Tibial nerve (tissue), 4 donors: ENCODE measurements at regions not wholly inside any gene's neighbourhood (a gene's known extent, or its start where the extent isn't known, plus 50 kb on each side); places are given as distances from the start of the nearest gene placed in this dataset.

Source experiments
- DNase-seq, 2 donors: peaks; one replicate each; pipeline ENCODE4 v3.0.0-alpha.2; 2019; ENCODE audit warnings: low spot score in 2 of 2
- H3K27ac ChIP-seq, 4 donors: fragments of 200-600 bp; sonication (generic) in 3 of 4; one replicate each; pipeline ENCODE4 v1.5.1; 2017 to 2019; ENCODE audit warnings: mild to moderate bottlenecking in 1 of 4
- H3K27me3 ChIP-seq, 2 donors: fragments of 200-600 bp; sonication (generic) in 1 of 2; one replicate each; pipeline versions ENCODE4 v1.5.1 to v1.6.0; 2017 to 2019
- H3K36me3 ChIP-seq, 3 donors: fragments of 200-600 bp; sonication (generic); one replicate each; pipeline ENCODE4 v1.5.1; 2018 to 2019
- H3K4me1 ChIP-seq, 4 donors: fragments of 200-600 bp; sonication (generic) in 3 of 4; one replicate each; pipeline ENCODE4 v1.5.1; 2017 to 2019
- H3K4me3 ChIP-seq, 4 donors: fragments of 200-600 bp; sonication (generic) in 3 of 4; one replicate each; pipeline ENCODE4 v1.5.1; 2017 to 2019; ENCODE audit warnings: mild to moderate bottlenecking in 1 of 4, moderate library complexity in 1 of 4
- H3K9me3 ChIP-seq, 4 donors: fragments of 200-600 bp; sonication (generic) in 3 of 4; one replicate each; pipeline ENCODE4 v1.5.1; 2017 to 2019
- EP300 ChIP-seq, 2 donors: sonication (generic); formaldehyde crosslinking; IDR thresholded peaks; one replicate each; pipeline ENCODE4 v1.6.1; 2017; ENCODE audit warnings: antibody characterized with exemption in 2 of 2, mild to moderate bottlenecking in 1 of 2
- POLR2A ChIP-seq, 2 donors: fragments of 450-650 bp; IDR thresholded peaks; one replicate each; pipeline ENCODE4 v1.6.1; 2017; ENCODE audit warnings: antibody characterized with exemption in 2 of 2, mild to moderate bottlenecking in 2 of 2, moderate library complexity in 2 of 2
- WGBS, 2 donors: methylation state at CpG; one replicate each; pipeline ENCODE4 v1.1.5; 2018; 5-methylcytosine and 5-hydroxymethylcytosine counted together
- TF ChIP-seq, protein P1 (sequence below), 5 experiments: fragments of 200-600 bp in 3 of 5; fragments of 450-650 bp in 2 of 5; sonication (generic) in 3 of 5; IDR thresholded peaks; one replicate each; pipeline ENCODE4 v1.5.1; 2016 to 2019; ENCODE audit warnings: antibody characterized with exemption in 5 of 5, mild to moderate bottlenecking in 3 of 5, moderate library complexity in 2 of 5

DNA sequence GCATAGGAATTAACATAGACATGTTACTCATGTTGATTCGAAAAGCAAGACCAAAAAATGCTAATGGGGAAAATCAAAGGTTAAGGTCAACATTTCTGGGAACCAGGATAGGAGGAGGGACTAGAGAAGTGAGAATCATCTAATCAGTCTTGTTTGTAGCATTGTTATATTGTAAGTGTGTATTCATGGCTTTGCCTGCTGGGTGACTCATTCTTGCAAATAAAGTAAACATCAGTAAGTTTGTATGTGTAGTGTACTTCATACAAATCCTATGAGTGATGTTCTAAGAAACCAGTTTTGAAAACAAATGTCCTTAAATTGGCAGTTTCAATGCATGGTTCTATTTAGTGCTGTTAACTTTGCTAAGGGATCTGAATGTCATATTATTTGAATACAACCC lies 79.0 kb upstream of the TMEM252 start:
- Histone ChIP-seq H3K4me3 (no peak overlapping the region), H3K36me3 (no peaks in the 10 kb centered on the region), H3K4me1 (no peaks in the 10 kb centered on the region), H3K9me3 (peaks cover 0 to 14% (median 0%) of the 10 kb centered on the region in 4 donors), H3K27me3 (no peaks in the 10 kb centered on the region), H3K27ac (no peak overlapping the region)
- 65% methylated on average over 1 of the region's 1 CpG for WGBS, 2 donors
- TF ChIP-seq EP300 (IDR thresholded peaks at IDR 0.05) (no peak), POLR2A (IDR thresholded peaks at IDR 0.05) (no peak)
- TF ChIP-seq, protein P1, sequence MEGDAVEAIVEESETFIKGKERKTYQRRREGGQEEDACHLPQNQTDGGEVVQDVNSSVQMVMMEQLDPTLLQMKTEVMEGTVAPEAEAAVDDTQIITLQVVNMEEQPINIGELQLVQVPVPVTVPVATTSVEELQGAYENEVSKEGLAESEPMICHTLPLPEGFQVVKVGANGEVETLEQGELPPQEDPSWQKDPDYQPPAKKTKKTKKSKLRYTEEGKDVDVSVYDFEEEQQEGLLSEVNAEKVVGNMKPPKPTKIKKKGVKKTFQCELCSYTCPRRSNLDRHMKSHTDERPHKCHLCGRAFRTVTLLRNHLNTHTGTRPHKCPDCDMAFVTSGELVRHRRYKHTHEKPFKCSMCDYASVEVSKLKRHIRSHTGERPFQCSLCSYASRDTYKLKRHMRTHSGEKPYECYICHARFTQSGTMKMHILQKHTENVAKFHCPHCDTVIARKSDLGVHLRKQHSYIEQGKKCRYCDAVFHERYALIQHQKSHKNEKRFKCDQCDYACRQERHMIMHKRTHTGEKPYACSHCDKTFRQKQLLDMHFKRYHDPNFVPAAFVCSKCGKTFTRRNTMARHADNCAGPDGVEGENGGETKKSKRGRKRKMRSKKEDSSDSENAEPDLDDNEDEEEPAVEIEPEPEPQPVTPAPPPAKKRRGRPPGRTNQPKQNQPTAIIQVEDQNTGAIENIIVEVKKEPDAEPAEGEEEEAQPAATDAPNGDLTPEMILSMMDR (IDR thresholded peaks at IDR 0.05), result no peak
- DNase-seq, result no peak

DNA sequence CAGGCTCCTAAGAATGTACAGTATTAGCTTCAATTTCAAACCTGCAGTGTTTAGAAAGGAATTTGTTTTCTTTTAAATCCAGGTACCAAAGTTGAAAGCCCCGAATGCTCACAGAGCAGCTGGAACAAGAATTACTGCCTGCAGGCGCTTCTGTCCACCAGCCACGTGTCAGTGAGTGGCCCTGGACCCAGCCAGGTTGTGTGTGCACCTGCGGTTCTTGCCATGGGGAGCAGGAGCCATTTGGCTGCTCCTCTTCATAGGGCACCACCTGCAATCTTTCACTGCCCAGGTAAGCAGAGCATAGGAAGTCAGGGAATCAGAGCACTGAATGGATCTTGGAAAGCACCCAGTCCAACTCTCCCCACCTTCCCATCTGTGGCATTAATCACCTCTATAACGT lies 79.5 kb upstream of the PIP5K1B start:
- TF ChIP-seq, protein P1 (IDR thresholded peaks at IDR 0.05), result no peak
- TF ChIP-seq POLR2A (IDR thresholded peaks at IDR 0.05), result no peak
- TF ChIP-seq EP300 (IDR thresholded peaks at IDR 0.05), result no peak
- Histone ChIP-seq H3K9me3 (no peaks in the 10 kb centered on the region), H3K36me3 (no peaks in the 10 kb centered on the region), H3K4me3 (no peak overlapping the region), H3K4me1 (no peaks in the 10 kb centered on the region), H3K27me3 (no peaks in the 10 kb centered on the region), H3K27ac (no peak overlapping the region)
- no peak for DNase-seq
- 60 to 72% methylated on average over 5 of the region's 5 CpGs for WGBS, 2 donors

DNA sequence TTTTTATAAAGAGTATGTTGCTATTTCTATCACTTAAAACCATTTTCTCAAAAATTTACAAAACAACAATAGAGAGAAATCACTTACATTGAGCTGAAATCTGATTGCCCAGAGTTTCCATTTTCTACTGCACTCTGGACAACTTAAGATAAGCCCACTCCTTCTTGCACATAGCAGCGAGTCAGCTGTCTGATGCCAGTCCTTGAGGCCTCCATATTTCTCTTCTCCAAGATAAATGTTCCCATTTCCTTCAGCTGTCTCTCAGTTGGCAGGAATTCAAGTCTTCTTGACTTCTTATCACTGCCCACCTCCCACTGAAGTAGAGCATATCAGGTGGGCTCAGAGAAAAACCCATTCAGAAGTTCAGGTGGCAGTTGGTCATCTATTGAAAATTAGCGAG lies 78.5 kb upstream of the PIP5K1B start:
- TF ChIP-seq EP300 (IDR thresholded peaks at IDR 0.05), result no peak
- TF ChIP-seq POLR2A (IDR thresholded peaks at IDR 0.05), result no peak
- TF ChIP-seq, protein P1 (IDR thresholded peaks at IDR 0.05), result no peak
- Histone ChIP-seq H3K27ac (no peak overlapping the region), H3K4me3 (no peak overlapping the region), H3K27me3 (no peaks in the 10 kb centered on the region), H3K4me1 (no peaks in the 10 kb centered on the region), H3K36me3 (no peaks in the 10 kb centered on the region), H3K9me3 (no peaks in the 10 kb centered on the region)
- no peak for DNase-seq
- WGBS, 2 donors, result 91 to 94% methylated on average over 2 of the region's 2 CpGs

GRCh38 chr9:68627104-68627503 lies 77.9 kb upstream of the PIP5K1B start:
- WGBS, 2 donors, result 92 to 94% methylated on average over 3 of the region's 3 CpGs
- no peaks in the 10 kb centered on the region for H3K9me3 ChIP-seq
- no peak overlapping the region for H3K4me3 ChIP-seq
- no peaks in the 10 kb centered on the region for H3K4me1 ChIP-seq
- TF ChIP-seq, protein P1 (IDR thresholded peaks at IDR 0.05), result no peak
- no peak for TF ChIP-seq EP300 (IDR thresholded peaks at IDR 0.05)
- TF ChIP-seq POLR2A (IDR thresholded peaks at IDR 0.05), result no peak
- no peak for DNase-seq
- no peaks in the 10 kb centered on the region for H3K27me3 ChIP-seq
- no peak overlapping the region for H3K27ac ChIP-seq
- no peaks in the 10 kb centered on the region for H3K36me3 ChIP-seq

GRCh38 chr9:68627594-68627993 lies 77.4 kb upstream of the PIP5K1B start:
- DNase-seq, result no peak
- Histone ChIP-seq H3K4me3 (no peak overlapping the region), H3K4me1 (no peaks in the 10 kb centered on the region), H3K27ac (no peak overlapping the region), H3K27me3 (no peaks in the 10 kb centered on the region), H3K36me3 (no peaks in the 10 kb centered on the region), H3K9me3 (no peaks in the 10 kb centered on the region)
- TF ChIP-seq POLR2A (IDR thresholded peaks at IDR 0.05) (no peak), EP300 (IDR thresholded peaks at IDR 0.05) (no peak)
- TF ChIP-seq, protein P1 (IDR thresholded peaks at IDR 0.05), result no peak
- WGBS, 2 donors, result 62 to 64% methylated on average over 2 of the region's 2 CpGs
